HG03108 (cell line): ENCODE measurements at regions not wholly inside any gene's neighbourhood (a gene's known extent, or its start where the extent isn't known, plus 50 kb on each side); places are given as distances from the start of the nearest gene placed in this dataset.

Source experiments
- ATAC-seq: cut with Tn5 transposase; IDR thresholded peaks from one replicate; pipeline ENCODE4 v1.9.1; 2021; ENCODE audit warnings: moderate library complexity; ENCODE audit not compliant: unreplicated experiment

GRCh38 chr9:81268048-81268447 lies 421.3 kb downstream of the TLE1 start:
- no peak for ATAC-seq

DNA sequence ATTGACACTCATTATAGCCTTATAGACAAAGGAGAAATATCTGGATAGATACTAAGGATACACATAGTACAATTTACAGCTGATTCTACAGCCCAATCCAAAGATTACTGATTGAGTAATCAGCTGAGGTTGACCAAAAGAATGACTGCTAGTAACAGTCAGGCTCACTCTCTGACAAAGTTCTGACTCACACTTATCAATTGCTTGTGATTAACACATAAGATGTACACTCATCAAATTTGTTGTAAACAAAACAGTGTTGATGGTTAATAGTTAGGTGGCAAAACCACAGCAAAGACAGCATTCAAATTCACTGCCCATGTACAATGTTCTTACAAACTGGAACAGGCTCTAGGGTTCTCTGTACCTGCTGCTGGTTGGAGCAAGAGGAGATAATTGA lies 422.7 kb downstream of the TLE1 start:
- no peak for ATAC-seq

- no peak for ATAC-seq
Observed at GRCh38 chr9:81266086-81266485, 423.3 kb downstream of the TLE1 start.

- ATAC-seq: no peak
Observed at GRCh38 chr9:81264516-81264915, 424.8 kb downstream of the TLE1 start.

DNA sequence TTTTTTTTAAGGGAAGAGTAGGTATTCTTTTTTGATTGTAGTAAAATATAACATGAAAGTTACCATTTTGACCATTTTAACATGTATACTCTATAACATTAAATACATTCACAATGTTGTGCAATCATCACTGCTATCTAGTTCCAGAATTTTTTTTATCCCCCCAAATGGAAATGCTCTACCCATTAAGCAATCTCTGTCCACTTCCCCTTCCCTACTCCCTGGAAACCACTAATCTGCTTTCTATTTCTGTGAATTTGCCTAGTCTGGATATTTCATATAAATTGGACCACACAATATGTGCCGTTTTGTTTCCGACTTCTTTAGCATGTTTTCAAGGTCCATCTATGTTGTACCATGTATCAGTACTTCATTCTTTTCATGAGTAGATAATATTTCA lies 429.5 kb downstream of the TLE1 start:
- no peak for ATAC-seq

DNA sequence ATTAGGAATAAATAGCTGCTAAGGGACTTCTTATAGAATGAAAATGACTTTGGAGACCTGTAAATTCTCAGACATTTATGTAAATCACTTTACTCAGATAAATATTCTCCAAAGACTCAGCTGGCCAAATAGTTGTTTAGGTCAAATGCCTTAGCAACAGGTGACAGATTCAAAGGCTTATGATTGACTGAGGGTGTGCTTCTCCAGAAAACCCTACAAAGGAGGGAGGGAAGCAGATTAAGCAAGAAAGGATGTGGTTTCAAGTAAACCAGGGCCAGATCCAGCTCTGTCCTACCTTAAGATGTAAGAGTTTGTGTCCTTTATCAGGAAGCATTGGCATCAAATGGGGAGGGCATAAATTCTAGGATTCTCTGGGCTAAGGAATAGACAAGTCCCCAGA lies 433.0 kb downstream of the TLE1 start:
- ATAC-seq: no peak

- ATAC-seq: no peak
Observed at GRCh38 chr9:81250606-81251005, 438.7 kb downstream of the TLE1 start.

GRCh38 chr9:81250041-81250440 lies 439.3 kb downstream of the TLE1 start:
- no peak for ATAC-seq

DNA sequence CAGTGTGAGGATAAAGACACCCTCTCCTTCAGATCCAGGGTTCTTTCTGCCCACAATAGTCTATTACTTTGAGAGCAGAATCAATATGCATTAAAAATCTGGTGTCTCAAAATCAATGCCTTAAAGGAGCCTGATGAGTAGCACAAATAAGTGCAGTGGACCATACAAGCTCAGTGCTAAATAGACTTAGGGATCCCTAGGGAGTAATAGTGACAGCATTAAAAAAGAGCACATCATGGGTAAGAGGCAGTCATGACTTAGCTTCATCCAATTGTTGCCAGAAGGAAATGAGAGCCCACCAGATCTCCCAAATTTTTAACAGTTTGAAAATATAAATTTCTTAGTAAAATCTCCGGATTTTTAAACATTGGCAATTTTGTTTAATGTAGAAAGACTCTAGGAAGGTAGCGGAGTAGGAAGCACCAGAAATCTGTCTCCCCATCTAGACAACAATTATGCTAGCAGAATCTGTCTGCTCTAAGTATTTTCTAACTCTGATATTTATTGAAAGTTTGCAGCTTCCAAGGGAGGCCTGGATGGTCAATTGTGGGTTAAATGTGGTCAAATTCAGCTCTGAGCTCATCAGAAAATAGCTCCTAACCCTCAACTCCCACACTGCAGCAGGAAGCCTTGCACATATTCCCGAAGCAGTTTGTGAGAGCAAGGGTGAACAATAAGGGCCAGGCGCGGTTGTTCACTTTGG lies 443.9 kb downstream of the TLE1 start:
- no peak for ATAC-seq

DNA sequence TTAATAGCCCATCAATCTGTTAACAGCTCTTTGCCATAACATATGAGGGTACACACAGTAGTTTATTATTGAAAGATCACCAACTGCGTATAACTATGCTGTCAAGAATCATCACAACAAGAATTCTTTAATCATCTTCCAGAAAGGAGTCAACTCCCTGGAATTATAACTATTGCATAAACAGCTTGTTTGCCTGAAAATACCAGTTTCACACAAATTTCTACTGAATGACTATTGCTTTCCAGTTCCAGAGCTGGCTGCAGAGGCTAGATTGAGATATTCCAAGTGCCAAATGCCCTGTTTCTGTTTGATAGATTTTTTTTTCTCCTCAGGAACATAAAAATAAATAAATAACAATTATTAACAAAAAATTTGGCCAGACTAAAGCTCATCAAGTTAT lies 444.7 kb downstream of the TLE1 start:
- ATAC-seq: no peak

GRCh38 chr9:81242866-81243265 lies 446.5 kb downstream of the TLE1 start:
- ATAC-seq: no peak

GRCh38 chr9:81239388-81239787 lies 450.0 kb downstream of the TLE1 start:
- ATAC-seq: no peak

- no peak for ATAC-seq
Observed at GRCh38 chr9:81237565-81238231, 451.6 kb downstream of the TLE1 start.

- ATAC-seq: no peak
Observed at GRCh38 chr9:81234924-81235610, 454.3 kb downstream of the TLE1 start.

DNA sequence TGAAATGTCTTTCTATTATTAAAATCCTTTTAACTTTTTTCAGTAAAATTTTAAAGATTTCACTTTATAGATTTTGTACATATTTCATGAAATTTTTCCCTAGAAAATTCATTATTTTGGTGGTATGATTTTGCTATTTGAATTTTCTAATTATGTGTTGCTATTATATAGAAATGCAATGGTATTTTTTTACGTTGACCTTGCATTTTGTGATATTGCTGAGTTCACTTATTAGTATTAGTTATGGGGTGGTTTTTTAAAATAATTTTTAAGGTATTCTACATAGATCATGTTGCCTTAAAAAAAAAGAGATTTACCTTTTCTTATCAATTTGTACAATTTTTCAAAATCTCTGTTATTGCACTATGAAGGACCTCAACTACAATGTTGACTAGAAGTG lies 458.3 kb downstream of the TLE1 start:
- no peak for ATAC-seq

DNA sequence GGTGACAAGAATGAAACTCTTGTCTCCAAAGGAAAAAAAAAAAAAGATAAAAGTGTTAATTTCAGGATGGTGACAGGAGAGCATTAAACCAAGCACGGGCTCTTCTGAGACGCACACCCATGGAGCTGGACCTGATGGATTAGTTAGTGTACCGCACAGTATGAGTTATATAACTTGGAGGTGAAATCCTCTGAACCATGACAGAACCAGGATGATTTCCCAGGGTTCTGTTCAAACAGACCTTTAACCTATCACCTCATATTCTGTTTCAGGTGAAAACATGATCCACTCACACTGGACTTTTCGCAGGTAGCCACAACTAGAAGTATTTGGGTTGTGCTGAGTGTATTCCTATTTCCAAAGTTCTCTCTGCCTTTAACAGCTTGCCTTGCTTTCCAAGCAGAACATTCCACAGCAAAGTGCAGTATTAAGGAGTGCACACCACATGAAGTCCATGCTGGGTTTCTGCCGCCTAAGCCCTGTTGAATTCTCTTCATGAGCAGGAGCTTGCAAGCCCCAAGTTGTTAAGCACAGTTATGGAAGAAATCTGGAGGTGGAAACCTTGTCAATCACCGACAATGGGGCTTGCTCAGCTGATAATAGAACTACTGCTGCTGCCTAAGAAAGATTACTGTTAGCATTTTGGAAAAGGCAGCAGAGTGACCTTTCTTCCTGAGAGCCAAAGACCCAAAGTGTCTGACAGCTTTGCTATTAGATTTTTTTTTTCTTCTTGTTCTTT lies 461.7 kb downstream of the TLE1 start:
- ATAC-seq: no peak

- ATAC-seq: no peak
Observed at GRCh38 chr9:81225596-81225995, 463.8 kb downstream of the TLE1 start.

DNA sequence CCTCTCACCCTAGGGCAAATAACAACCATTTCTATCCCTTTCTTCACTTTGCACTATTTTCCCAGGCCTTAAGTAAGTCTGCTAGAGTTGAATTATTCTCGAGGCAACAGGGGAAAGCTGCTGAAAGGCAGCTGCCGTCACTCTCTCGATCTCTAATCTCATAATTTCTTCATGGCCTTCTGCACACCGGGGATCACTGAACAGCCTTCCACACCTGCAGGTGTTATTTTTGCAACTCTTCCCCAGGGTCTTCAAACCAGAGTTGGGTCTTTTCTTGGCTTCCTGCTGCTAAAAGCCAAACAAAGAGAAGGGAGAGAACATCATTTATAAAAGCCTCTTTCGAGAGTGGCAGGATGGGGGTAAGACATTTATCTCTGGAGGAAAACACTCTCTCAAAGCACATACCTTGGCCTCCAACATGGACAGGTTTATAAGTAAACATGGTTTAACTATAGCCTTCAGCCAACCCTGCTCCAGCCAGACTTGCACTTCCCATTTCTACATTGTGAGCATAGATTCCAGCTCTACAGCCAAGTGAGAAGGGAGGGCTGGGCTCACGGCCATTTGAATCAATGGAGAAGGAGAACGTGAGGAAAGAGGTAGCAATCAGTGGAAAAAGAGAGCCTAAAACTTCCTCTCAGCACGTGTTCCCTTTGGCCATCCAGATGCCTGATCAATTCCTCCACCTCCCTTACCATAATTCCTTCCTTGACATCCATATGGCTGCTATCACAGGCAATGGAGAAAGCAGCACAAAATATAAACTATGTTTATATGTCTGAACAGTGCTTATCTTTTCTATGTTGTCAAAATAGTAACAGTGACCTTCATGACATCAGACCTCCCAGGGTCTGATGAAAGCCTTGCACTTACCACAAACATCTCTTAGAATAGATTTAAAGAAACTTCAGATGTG lies 464.9 kb downstream of the TLE1 start:
- no peak for ATAC-seq

GRCh38 chr9:81214975-81215374 lies 474.4 kb downstream of the TLE1 start:
- no peak for ATAC-seq

GRCh38 chr9:81213456-81213855 lies 475.9 kb downstream of the TLE1 start:
- no peak for ATAC-seq

- ATAC-seq: no peak
Observed at GRCh38 chr9:81211741-81212140, 477.6 kb downstream of the TLE1 start.
